ENCODE measurements at regions not wholly inside any gene's neighbourhood (a gene's known extent, or its start where the extent isn't known, plus 50 kb on each side); places are given as distances from the start of the nearest gene placed in this dataset.

DNA sequence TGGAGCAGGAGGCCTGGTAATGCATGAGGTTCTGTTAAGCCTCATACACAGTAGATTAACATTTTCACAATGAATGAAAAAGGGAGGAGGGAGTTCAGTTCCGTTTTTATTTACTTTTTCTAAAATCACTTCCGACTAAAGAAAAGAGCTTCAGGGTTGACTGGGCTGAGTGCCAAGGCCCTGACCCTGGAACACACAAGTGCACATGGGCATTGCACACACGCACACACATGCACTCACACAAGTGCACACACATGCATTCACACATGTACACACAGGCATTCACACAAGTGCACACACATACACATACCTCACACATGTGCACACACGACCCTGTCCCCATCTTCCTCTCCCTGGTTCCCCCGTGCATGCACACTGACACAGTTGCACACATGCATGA, 303.3 kb downstream of the BRD1 start:
- DNase-seq (ENCODE audit: low spot score) (no peak), ATAC-seq (ENCODE audit: insufficient number of reproducible peaks, low FRiP score, low read depth) (no peak)
- Histone ChIP-seq H3K27me3 (replicated peaks; ENCODE audit: insufficient read depth) (no peaks in the 10 kb centered on the region), H3K4me3 (no peak overlapping the region), H3K9me3 (peaks cover 3% of the 10 kb centered on the region), H3K27ac (no peak overlapping the region), H3K4me1 (ENCODE audit: control insufficient read depth in 1 of 2, low read depth in 2 of 2) (no peaks in the 10 kb centered on the region), H3K36me3 (no peaks in the 10 kb centered on the region)
- TF ChIP-seq, protein P1, sequence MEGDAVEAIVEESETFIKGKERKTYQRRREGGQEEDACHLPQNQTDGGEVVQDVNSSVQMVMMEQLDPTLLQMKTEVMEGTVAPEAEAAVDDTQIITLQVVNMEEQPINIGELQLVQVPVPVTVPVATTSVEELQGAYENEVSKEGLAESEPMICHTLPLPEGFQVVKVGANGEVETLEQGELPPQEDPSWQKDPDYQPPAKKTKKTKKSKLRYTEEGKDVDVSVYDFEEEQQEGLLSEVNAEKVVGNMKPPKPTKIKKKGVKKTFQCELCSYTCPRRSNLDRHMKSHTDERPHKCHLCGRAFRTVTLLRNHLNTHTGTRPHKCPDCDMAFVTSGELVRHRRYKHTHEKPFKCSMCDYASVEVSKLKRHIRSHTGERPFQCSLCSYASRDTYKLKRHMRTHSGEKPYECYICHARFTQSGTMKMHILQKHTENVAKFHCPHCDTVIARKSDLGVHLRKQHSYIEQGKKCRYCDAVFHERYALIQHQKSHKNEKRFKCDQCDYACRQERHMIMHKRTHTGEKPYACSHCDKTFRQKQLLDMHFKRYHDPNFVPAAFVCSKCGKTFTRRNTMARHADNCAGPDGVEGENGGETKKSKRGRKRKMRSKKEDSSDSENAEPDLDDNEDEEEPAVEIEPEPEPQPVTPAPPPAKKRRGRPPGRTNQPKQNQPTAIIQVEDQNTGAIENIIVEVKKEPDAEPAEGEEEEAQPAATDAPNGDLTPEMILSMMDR (IDR thresholded peaks at IDR 0.05) = no peak

DNA sequence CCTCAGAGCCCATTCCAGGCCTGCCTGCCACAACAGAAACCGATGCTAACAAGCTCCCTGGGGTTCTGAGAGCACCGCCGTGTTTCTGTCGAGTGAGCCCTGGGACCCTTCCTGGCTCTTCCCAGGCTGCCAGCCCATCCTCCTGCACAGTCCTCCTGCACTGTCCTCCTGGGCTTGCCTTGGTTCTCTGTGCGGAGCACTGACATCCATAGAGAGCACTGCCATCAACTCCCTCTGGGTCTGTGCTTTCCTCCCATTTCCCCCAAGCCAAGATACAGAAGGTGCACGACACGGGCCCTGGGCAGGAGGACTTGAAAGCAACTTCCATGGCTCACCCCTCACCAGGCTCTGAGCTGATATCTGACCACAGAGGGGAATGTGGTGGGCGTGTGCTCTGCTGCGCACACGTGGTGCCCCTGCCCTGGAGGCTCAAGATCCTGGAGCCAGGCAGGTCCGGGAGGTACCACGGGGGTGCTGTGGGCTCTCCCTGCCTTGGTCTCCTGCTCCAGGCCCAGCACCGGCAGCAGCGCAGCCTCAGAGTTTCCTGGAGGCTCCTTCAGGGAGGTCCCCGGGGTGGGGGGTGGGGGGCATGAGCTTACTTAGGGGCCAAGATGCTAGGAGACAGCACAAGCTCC, 304.2 kb downstream of the BRD1 start:
- H3K36me3 ChIP-seq = no peaks in the 10 kb centered on the region
- no peak for ATAC-seq (ENCODE audit: insufficient number of reproducible peaks, low FRiP score, low read depth)
- no peak for DNase-seq (ENCODE audit: low spot score)
- H3K4me3 ChIP-seq = no peak overlapping the region
- TF ChIP-seq, protein P1 (IDR thresholded peaks at IDR 0.05) = no peak
- H3K9me3 ChIP-seq = peaks cover 3% of the 10 kb centered on the region
- H3K4me1 ChIP-seq (ENCODE audit: control insufficient read depth in 1 of 2, low read depth in 2 of 2) = no peaks in the 10 kb centered on the region
- no peak overlapping the region for H3K27ac ChIP-seq
- no peaks in the 10 kb centered on the region for H3K27me3 ChIP-seq (replicated peaks; ENCODE audit: insufficient read depth)

DNA sequence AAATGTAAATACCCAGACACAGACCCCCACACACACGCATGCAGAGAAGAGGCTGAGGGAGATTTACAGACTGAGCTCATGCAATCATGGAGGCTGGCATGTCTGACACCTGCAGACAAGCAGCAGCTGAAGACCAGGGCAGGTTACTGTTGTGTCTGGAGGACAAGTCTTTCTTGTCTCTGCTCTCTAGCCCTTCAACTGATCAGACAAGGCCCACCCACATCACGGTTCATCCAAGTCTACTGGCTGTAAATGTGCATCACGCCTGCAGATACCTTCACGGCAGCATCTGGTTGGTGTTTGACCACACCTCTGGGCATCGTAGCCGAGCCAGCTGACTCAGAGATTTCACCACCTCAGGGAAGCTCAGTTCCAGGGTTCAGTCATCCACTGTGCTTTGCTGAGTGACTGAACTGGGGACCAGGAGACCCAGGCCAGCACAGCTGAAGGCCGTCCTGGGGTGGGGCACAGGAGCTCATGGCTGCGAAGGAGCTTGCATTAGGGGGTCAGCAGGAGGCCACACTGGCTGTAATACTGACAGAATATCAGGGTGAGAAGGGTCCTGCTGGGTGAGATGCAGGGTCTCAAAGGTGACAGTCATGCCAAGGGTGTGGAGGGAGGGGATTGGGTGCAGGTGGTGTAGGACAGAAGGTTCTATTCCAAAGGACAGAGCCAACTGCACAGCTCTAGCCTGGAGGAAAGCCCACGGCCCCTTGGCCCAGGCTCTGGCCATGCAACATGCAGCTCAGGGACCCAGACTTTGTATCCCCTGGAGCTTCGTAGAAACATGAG, 304.9 kb downstream of the BRD1 start:
- no peaks in the 10 kb centered on the region for H3K36me3 ChIP-seq
- ATAC-seq (ENCODE audit: insufficient number of reproducible peaks, low FRiP score, low read depth) = no peak
- DNase-seq (ENCODE audit: low spot score) = no peak
- TF ChIP-seq, protein P1 (IDR thresholded peaks at IDR 0.05) = no peak
- H3K4me1 ChIP-seq (ENCODE audit: control insufficient read depth in 1 of 2, low read depth in 2 of 2) = no peaks in the 10 kb centered on the region
- H3K27me3 ChIP-seq (replicated peaks; ENCODE audit: insufficient read depth) = no peaks in the 10 kb centered on the region
- no peak overlapping the region for H3K27ac ChIP-seq
- peaks cover 3% of the 10 kb centered on the region for H3K9me3 ChIP-seq
- H3K4me3 ChIP-seq = no peak overlapping the region

DNA sequence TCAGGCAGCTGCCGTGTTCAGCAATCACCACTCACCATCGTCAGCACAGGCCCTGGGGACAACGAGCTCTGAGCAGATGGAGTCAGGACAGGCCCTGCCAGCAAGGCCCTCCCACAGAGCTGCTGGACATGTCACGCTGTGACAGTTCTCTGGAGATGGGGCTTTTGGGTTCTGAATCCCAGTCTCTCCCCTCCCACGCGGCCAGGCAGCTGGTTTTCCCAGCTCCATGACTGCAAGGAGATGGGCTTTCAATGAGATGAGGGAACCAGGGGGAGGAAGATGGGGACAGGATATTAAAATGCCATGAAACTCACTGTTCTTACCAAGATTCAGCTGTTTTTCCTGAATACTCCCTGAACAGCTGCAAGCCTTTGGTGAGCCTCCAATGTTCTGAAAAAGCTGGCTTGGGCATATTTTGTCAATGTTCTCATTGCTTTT, 305.9 kb downstream of the BRD1 start:
- H3K36me3 ChIP-seq = no peaks in the 10 kb centered on the region
- H3K27ac ChIP-seq = no peak overlapping the region
- no peaks in the 10 kb centered on the region for H3K27me3 ChIP-seq (replicated peaks; ENCODE audit: insufficient read depth)
- ATAC-seq (ENCODE audit: insufficient number of reproducible peaks, low FRiP score, low read depth) (no peak), DNase-seq (ENCODE audit: low spot score) (no peak)
- H3K4me3 ChIP-seq = no peak overlapping the region
- H3K9me3 ChIP-seq = peaks cover 3% of the 10 kb centered on the region
- H3K4me1 ChIP-seq (ENCODE audit: control insufficient read depth in 1 of 2, low read depth in 2 of 2) = no peaks in the 10 kb centered on the region
- TF ChIP-seq, protein P1 (IDR thresholded peaks at IDR 0.05) = no peak

DNA sequence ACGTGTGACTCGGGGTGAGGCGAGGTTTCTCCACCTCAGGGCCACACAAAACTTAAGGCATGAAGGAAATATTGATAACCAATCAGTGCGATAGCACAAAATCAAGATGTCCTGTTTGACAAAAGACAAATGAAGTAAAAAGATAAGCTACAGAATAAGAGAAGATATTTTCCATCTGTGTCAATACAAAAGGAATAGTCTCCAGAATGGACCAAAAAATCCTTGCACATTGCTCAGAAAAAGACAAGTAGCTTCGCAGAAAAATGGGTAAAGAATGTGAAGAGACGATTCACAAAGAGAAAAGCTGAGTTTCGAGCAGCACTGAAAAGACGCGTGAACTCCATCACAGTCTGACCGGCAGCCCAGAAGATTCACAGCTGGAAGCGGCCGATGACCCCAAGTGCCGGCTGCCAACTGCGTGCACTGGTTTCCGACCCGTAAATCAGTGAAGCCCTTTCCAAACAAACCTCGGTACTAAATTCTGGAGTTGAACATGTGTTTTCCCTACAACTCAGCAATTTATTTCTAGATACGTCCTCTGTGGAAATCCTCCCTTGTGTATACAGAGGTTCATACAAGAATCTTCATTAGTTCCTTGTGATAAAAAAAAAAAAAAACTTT, 308.4 kb downstream of the BRD1 start:
- no peak for ATAC-seq (ENCODE audit: insufficient number of reproducible peaks, low FRiP score, low read depth)
- TF ChIP-seq, protein P1 (IDR thresholded peaks at IDR 0.05) = no peak
- Histone ChIP-seq H3K9me3 (peaks cover 3% of the 10 kb centered on the region), H3K4me1 (ENCODE audit: control insufficient read depth in 1 of 2, low read depth in 2 of 2) (no peaks in the 10 kb centered on the region), H3K4me3 (no peak overlapping the region), H3K27me3 (replicated peaks; ENCODE audit: insufficient read depth) (no peaks in the 10 kb centered on the region), H3K36me3 (no peaks in the 10 kb centered on the region), H3K27ac (no peak overlapping the region)
- no peak for DNase-seq (ENCODE audit: low spot score)
